WTC11 (cell line): ENCODE measurements at regions not wholly inside any gene's neighbourhood (a gene's known extent, or its start where the extent isn't known, plus 50 kb on each side); places are given as distances from the start of the nearest gene placed in this dataset.

ENCODE experiments used
- CTCF ChIP-seq: fragments of 200-600 bp; IDR thresholded peaks from 2 replicates; pipeline ENCODE4 v1.8.0; 2022; ENCODE audit warnings: antibody characterized with exemption
- E2F1 ChIP-seq: sonication (generic); formaldehyde crosslinking; IDR thresholded peaks from 2 replicates; pipeline ENCODE4 v1.8.0; 2022; ENCODE audit warnings: mild to moderate bottlenecking, missing genetic modification reagents
- MAX ChIP-seq: sonication (generic); formaldehyde crosslinking; IDR thresholded peaks from 2 replicates; pipeline ENCODE4 v1.8.0; 2022; ENCODE audit warnings: mild to moderate bottlenecking, missing genetic modification reagents
- SP1 ChIP-seq: sonication (generic); formaldehyde crosslinking; conservative IDR thresholded peaks from 2 replicates; pipeline ENCODE4 v1.8.1; 2022; ENCODE audit warnings: missing genetic modification reagents
- TP53 ChIP-seq: sonication (generic); formaldehyde crosslinking; IDR thresholded peaks from 2 replicates; pipeline ENCODE4 v1.8.1; 2023; ENCODE audit warnings: mild to moderate bottlenecking, missing genetic modification reagents
- ZBTB21 ChIP-seq: sonication (generic); formaldehyde crosslinking; IDR thresholded peaks from 2 replicates; pipeline ENCODE4 v1.8.1; 2023; ENCODE audit warnings: mild to moderate bottlenecking, missing genetic modification reagents, borderline replicate concordance
- ZNF138 ChIP-seq: sonication (generic); formaldehyde crosslinking; conservative IDR thresholded peaks from 2 replicates; pipeline ENCODE4 v1.8.1; 2022; ENCODE audit warnings: mild to moderate bottlenecking, moderate library complexity, missing genetic modification reagents
- ZNF232 ChIP-seq: sonication (generic); formaldehyde crosslinking; IDR thresholded peaks from 2 replicates; pipeline ENCODE4 v1.8.0; 2022; ENCODE audit warnings: mild to moderate bottlenecking, missing genetic modification reagents
- TF ChIP-seq, protein P1 (sequence below): sonication (generic); formaldehyde crosslinking; IDR thresholded peaks from 2 replicates; pipeline ENCODE4 v1.8.1; 2023; ENCODE audit warnings: mild to moderate bottlenecking, missing genetic modification reagents, moderate library complexity
- TF ChIP-seq, protein P2 (sequence below): sonication (generic); formaldehyde crosslinking; IDR thresholded peaks from 2 replicates; pipeline ENCODE4 v1.8.1; 2023; ENCODE audit warnings: mild to moderate bottlenecking, missing genetic modification reagents
- TF ChIP-seq, protein P3 (sequence below): sonication (generic); formaldehyde crosslinking; IDR thresholded peaks from 2 replicates; pipeline ENCODE4 v1.8.1; 2022; ENCODE audit warnings: low read depth, missing genetic modification reagents, borderline replicate concordance
- TF ChIP-seq, protein P4 (sequence below): sonication (generic); formaldehyde crosslinking; conservative IDR thresholded peaks from 2 replicates; pipeline ENCODE4 v1.8.1; 2022; ENCODE audit warnings: mild to moderate bottlenecking, missing genetic modification reagents
- TF ChIP-seq, protein P5 (sequence below): fragments of 250-450 bp; sonication (Bioruptor Pico); IDR thresholded peaks from 2 replicates; pipeline ENCODE4 v2.1.2; 2022; ENCODE audit warnings: mild to moderate bottlenecking, moderate library complexity

- TF ChIP-seq ZNF138 (CRISPR knock-in tag) (no peak), SP1 (CRISPR knock-in tag) (no peak), CTCF (no peak), E2F1 (CRISPR knock-in tag) (no peak), TP53 (no peak), ZNF232 (CRISPR knock-in tag) (no peak), ZBTB21 (CRISPR knock-in tag) (no peak), MAX (CRISPR knock-in tag) (no peak)
- TF ChIP-seq, protein P1, sequence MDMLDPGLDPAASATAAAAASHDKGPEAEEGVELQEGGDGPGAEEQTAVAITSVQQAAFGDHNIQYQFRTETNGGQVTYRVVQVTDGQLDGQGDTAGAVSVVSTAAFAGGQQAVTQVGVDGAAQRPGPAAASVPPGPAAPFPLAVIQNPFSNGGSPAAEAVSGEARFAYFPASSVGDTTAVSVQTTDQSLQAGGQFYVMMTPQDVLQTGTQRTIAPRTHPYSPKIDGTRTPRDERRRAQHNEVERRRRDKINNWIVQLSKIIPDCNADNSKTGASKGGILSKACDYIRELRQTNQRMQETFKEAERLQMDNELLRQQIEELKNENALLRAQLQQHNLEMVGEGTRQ (CRISPR knock-in tag) = no peak
- TF ChIP-seq, protein P2, sequence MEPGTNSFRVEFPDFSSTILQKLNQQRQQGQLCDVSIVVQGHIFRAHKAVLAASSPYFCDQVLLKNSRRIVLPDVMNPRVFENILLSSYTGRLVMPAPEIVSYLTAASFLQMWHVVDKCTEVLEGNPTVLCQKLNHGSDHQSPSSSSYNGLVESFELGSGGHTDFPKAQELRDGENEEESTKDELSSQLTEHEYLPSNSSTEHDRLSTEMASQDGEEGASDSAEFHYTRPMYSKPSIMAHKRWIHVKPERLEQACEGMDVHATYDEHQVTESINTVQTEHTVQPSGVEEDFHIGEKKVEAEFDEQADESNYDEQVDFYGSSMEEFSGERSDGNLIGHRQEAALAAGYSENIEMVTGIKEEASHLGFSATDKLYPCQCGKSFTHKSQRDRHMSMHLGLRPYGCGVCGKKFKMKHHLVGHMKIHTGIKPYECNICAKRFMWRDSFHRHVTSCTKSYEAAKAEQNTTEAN (CRISPR knock-in tag) = no peak
- TF ChIP-seq, protein P3, sequence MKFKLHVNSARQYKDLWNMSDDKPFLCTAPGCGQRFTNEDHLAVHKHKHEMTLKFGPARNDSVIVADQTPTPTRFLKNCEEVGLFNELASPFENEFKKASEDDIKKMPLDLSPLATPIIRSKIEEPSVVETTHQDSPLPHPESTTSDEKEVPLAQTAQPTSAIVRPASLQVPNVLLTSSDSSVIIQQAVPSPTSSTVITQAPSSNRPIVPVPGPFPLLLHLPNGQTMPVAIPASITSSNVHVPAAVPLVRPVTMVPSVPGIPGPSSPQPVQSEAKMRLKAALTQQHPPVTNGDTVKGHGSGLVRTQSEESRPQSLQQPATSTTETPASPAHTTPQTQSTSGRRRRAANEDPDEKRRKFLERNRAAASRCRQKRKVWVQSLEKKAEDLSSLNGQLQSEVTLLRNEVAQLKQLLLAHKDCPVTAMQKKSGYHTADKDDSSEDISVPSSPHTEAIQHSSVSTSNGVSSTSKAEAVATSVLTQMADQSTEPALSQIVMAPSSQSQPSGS (CRISPR knock-in tag) = no peak
- TF ChIP-seq, protein P4, sequence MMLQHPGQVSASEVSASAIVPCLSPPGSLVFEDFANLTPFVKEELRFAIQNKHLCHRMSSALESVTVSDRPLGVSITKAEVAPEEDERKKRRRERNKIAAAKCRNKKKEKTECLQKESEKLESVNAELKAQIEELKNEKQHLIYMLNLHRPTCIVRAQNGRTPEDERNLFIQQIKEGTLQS = no peak
- TF ChIP-seq, protein P5, sequence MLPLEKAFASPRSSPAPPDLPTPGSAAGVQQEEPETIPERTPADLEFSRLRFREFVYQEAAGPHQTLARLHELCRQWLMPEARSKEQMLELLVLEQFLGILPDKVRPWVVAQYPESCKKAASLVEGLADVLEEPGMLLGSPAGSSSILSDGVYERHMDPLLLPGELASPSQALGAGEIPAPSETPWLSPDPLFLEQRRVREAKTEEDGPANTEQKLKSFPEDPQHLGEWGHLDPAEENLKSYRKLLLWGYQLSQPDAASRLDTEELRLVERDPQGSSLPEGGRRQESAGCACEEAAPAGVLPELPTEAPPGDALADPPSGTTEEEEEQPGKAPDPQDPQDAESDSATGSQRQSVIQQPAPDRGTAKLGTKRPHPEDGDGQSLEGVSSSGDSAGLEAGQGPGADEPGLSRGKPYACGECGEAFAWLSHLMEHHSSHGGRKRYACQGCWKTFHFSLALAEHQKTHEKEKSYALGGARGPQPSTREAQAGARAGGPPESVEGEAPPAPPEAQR = no peak
Observed at GRCh38 chrX:129025376-129025775, 497.9 kb downstream of the SMARCA1 start.
